Fibroblast of lung (primary cell): ENCODE measurements at regions not wholly inside any gene's neighbourhood (a gene's known extent, or its start where the extent isn't known, plus 50 kb on each side); places are given as distances from the start of the nearest gene placed in this dataset.

Experiments used
- DNase-seq, 2 donors: peaks; one replicate each; pipeline versions ENCODE4 v3.0.0 to v3.0.0-alpha.2; 2010; ENCODE audit warnings: low read depth in 2 of 2
- H2AFZ ChIP-seq: 2 replicates; pipeline ENCODE4 v1.5.1; 2012; ENCODE audit warnings: low read length, control low read depth, inconsistent platforms
- H3K27ac ChIP-seq: 2 replicates; pipeline ENCODE4 v1.5.1; 2011; ENCODE audit warnings: low read length, control low read depth; ENCODE audit not compliant: insufficient read depth
- H3K27me3 ChIP-seq: 2 replicates; pipeline ENCODE4 v1.5.1; 2011; ENCODE audit warnings: mild to moderate bottlenecking, low read length; ENCODE audit not compliant: control insufficient read depth, insufficient read depth
- H3K36me3 ChIP-seq: 2 replicates; pipeline ENCODE4 v1.5.1; 2011; ENCODE audit warnings: low read length; ENCODE audit not compliant: control insufficient read depth, insufficient read depth
- H3K4me1 ChIP-seq: 2 replicates; pipeline ENCODE4 v1.5.1; 2011; ENCODE audit warnings: low read length; ENCODE audit not compliant: control insufficient read depth, insufficient read depth; ENCODE audit errors: extremely low read depth
- H3K4me2 ChIP-seq: 2 replicates; pipeline ENCODE4 v1.5.1; 2011; ENCODE audit warnings: low read length, control low read depth; ENCODE audit not compliant: insufficient read depth; ENCODE audit errors: extremely low read depth
- H3K4me3 ChIP-seq, 4 experiments: fragments of 200-600 bp in 1 of 4; sonication (generic) in 1 of 4; replicated peaks in 1 of 4; 2 replicates each; pipeline ENCODE4 v1.5.1; 2011 to 2016; ENCODE audit warnings: low read length in 4 of 4, low read depth in 3 of 4, mild to moderate bottlenecking in 3 of 4, control low read depth in 2 of 4, inconsistent platforms in 1 of 4, mixed read lengths in 1 of 4; ENCODE audit not compliant: insufficient read depth in 1 of 4; ENCODE audit errors: control extremely low read depth in 1 of 4
- H3K79me2 ChIP-seq: 2 replicates; pipeline ENCODE4 v1.5.1; 2012; ENCODE audit warnings: mild to moderate bottlenecking, low read length, inconsistent platforms; ENCODE audit not compliant: control insufficient read depth, insufficient read depth
- H3K9ac ChIP-seq: 2 replicates; pipeline ENCODE4 v1.5.1; 2011; ENCODE audit warnings: mild to moderate bottlenecking, low read length, control low read depth; ENCODE audit not compliant: insufficient read depth
- H3K9me3 ChIP-seq: 2 replicates; pipeline ENCODE4 v1.5.1; 2012; ENCODE audit warnings: low read depth, low read length; ENCODE audit not compliant: control insufficient read depth, insufficient read depth
- H4K20me1 ChIP-seq: 2 replicates; pipeline ENCODE4 v1.5.1; 2011; ENCODE audit warnings: low read length; ENCODE audit not compliant: control insufficient read depth, insufficient read depth; ENCODE audit errors: extremely low read depth
- CTCF ChIP-seq, 2 donors: IDR thresholded peaks in 1 of 2; conservative IDR thresholded peaks in 1 of 2; 1 replicate in 1 of 2; 2 replicates in 1 of 2; pipeline ENCODE4 v1.5.1; 2011 to 2012; ENCODE audit warnings: low read length in 2 of 2, control low read depth in 1 of 2, inconsistent platforms in 1 of 2, low read depth in 1 of 2, mild to moderate bottlenecking in 1 of 2
- EZH2 ChIP-seq: IDR thresholded peaks from 2 replicates; pipeline ENCODE4 v1.5.1; 2012; ENCODE audit warnings: low read length, control low read depth, mild to moderate bottlenecking; ENCODE audit errors: missing control alignments

DNA sequence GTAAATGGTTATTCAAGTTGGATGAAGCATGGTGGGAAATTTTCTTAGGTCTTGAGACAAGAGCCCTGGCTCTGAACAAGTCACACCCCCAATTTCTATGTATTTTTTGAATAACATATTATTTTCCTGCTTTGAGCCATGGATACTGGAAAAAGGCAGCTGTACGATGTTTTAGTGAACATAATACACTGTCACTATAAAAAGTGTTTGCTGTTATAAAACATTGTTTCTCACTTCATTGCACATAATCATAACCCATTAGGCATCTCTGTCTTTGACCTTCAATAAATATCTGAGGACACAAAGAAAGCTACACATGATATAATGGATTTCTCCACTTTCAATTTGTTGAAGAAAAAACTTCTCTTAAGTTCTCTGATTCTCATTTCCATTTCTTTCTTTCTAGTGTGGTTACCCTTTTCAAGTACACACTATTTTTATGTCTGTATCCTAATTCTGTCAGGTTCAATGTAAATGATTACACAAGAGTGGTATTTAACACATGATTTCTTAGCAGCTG, 283.9 kb upstream of the SP8 start:
- Histone ChIP-seq H2AFZ (no peak overlapping the region), H3K27me3 (no peaks in the 10 kb centered on the region), H3K9me3 (no peaks in the 10 kb centered on the region), H3K9ac (no peak overlapping the region), H3K4me2 (no peak overlapping the region), H3K27ac (no peak overlapping the region), H3K79me2 (no peaks in the 10 kb centered on the region), H3K36me3 (no peaks in the 10 kb centered on the region), H3K4me1 (no peaks in the 10 kb centered on the region), H3K4me3 (no peak overlapping the region), H4K20me1 (no peaks in the 10 kb centered on the region)
- TF ChIP-seq CTCF (conservative IDR thresholded peaks at IDR 0.05 in 1 of 2, IDR thresholded peaks at IDR 0.05 in 1 of 2; ENCODE audit: low read depth in 1 of 2, low read length in 2 of 2) (no peak), EZH2 (no peak)
- no peak for DNase-seq

DNA sequence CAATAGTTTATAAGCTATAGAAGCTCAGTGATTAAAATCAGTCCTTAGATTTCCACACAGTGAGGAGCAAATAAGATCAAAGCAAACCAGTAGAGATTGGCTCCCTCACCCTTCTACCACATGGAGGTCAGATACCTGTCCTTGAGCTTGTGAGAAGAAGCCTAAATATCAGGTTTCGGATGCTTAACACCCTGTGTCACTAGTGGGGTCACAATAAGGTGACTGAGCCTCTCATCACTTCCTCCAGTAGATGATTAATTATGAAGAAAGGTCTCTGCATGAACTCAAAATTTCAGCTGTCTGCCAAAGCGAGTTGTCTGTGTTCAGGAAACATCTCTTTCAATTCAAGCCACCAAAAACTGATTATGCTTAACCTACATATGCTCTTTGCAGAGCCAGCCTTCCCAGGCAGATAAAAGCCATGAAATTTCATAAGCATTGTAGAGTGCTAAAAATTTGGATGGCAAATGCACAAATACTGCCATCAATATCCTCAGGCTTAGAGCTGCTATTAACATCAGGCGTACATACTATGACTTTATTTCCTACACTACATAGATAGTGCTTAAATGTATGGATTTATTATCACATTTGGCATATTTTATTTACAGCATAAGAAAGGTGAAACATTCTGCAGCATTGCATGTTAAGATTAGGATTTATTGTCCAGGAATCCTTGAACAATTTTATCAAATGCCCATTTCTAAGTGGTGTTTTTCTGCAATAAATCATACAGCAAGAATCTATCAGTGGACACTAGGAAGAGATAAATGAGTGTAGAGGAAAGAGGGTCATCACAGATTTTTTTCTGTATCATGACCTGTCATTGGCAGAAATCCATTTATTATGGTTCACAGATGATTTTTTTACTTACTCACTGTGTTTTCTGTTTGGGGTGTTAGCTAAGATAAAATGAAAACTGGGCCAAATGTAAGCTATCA, 285.1 kb upstream of the SP8 start:
- H3K27ac ChIP-seq: no peak overlapping the region
- H3K9ac ChIP-seq: no peak overlapping the region
- H3K9me3 ChIP-seq: no peaks in the 10 kb centered on the region
- no peak overlapping the region for H3K4me2 ChIP-seq
- H3K4me1 ChIP-seq: no peaks in the 10 kb centered on the region
- TF ChIP-seq EZH2: no peak
- no peaks in the 10 kb centered on the region for H3K36me3 ChIP-seq
- no peaks in the 10 kb centered on the region for H3K27me3 ChIP-seq
- H4K20me1 ChIP-seq: no peaks in the 10 kb centered on the region
- H2AFZ ChIP-seq: no peak overlapping the region
- no peak overlapping the region for H3K4me3 ChIP-seq
- DNase-seq: no peak
- no peaks in the 10 kb centered on the region for H3K79me2 ChIP-seq

GRCh38 chr7:21076054-21076453, 289.4 kb upstream of the SP8 start:
- no peak overlapping the region for H3K27ac ChIP-seq
- TF ChIP-seq CTCF (conservative IDR thresholded peaks at IDR 0.05 in 1 of 2, IDR thresholded peaks at IDR 0.05 in 1 of 2; ENCODE audit: low read depth in 1 of 2, low read length in 2 of 2) (no peak), EZH2 (no peak)
- H2AFZ ChIP-seq: no peak overlapping the region
- H4K20me1 ChIP-seq: no peaks in the 10 kb centered on the region
- no peak overlapping the region for H3K9ac ChIP-seq
- no peaks in the 10 kb centered on the region for H3K79me2 ChIP-seq
- DNase-seq: no peak
- no peaks in the 10 kb centered on the region for H3K9me3 ChIP-seq
- H3K36me3 ChIP-seq: no peaks in the 10 kb centered on the region
- no peak overlapping the region for H3K4me2 ChIP-seq
- H3K4me3 ChIP-seq: no peak overlapping the region
- no peaks in the 10 kb centered on the region for H3K27me3 ChIP-seq
- H3K4me1 ChIP-seq: no peaks in the 10 kb centered on the region
